NCI-H524 (cell line): ENCODE measurements at regions not wholly inside any gene's neighbourhood (a gene's known extent, or its start where the extent isn't known, plus 50 kb on each side); places are given as distances from the start of the nearest gene placed in this dataset.
A peak's percentile ranks its signal among the peaks of the same experiment; 100 is the strongest.
"Not testable (repeated sequence)": the region's sequence is repeated elsewhere in the genome, so short reads cannot be mapped to it uniquely, and the experiment has no call there.

Experiments used
- DNase-seq, 2 experiments: peaks; one replicate each; lab custom pipeline; 2025; lab: John Stamatoyannopoulos, UW

DNA sequence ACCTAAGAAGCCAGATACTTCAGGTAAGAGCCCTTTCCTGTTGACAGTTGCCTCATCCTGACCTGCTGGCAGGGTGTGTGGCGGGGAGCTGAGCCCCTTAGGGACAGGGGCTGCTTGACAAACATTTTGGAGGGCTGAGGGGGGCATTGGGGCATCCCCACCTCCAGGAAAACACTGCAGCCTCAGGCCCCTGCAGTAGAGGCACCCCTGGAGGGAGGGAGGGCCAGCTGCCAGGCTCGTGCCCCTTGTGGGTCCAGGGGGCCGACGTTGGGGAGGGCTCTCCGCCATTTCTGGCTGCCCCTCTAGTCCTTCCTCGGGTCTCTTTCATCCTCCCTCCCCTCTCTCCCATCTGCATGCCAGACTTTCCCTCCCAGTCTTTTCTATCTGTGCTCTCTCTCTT lies 177.3 kb downstream of the RPS24 start:
- DNase-seq: no peak

DNA sequence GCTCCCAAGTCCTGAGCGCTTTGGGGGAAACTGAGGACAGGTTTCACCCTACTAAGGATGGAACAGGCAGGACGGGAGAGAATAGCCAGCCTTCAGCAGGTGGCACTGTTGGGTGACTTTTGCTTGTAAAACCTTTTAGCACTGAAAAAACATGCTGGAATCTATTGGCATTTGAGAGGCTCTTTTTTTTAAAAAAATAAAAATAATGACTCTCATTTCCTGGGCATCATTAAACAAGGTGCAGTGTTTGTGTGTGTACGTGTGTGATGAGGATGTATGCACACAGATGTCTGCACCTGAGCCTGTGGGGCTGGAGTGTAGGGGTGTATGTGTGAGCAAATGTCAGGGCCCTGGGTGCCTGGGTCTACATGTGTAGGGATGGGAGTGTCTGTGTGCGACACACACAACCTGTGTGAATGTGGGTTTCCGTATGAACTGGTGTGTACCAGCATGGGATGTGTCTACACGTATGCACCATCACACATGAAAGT lies 177.9 kb downstream of the RPS24 start:
- peak; percentile 6 to 21 for DNase-seq

DNA sequence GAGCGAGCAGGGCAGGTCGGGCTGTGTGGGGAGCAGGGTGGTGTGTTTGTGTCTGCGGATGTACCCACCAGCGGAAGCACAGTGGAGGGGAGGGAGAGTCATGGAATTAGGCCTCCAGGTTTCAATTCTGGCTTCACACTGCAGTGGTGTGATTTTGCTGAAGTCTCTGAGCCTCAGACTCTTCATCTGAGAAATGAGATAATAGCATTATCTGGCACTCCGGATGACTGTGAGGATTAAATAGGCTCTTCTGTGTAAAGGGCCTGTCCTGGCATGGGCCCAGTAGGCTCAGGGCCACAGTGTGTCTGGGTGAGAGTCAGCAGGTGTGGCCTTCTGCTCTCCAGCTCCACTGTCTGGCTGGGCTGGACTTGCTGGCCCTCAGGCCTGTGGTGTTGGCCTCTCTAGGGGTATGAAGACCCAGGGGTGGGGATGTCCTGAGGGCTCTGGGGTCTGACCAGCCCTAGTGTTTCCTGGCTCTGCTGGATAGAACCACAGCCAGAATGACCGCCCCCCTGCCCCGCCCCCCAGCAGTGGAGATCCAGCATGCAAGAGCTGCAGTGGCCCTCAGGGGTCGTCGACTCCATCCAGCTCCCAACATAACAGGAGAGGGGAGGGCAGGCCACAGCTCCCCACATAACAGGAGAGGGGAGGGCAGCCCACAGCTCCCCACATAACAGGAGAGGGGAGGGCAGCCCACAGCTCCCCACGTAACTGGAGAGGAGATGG lies 178.6 kb downstream of the RPS24 start:
- peak; percentile 21 to 79 for DNase-seq

DNA sequence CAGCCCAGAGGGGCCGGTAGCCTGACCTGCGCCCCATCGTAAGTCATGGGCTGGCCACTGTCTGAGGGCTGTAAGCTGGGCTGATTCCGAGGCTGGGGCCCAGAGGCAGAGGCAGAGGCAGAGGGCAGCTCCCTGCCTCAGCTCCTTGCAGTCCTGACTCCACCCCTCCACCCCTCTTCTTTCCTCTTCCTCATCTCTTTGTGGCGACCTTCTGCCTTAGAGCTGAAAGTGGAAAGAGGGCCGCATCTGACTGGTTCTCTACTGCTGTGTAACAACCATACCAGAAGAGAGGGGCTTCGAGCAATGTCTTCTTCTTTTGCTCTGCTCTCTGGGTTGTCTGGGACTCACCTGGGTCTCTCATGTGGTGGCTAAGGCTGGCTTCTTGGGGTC lies 179.1 kb downstream of the RPS24 start:
- no peak for DNase-seq

DNA sequence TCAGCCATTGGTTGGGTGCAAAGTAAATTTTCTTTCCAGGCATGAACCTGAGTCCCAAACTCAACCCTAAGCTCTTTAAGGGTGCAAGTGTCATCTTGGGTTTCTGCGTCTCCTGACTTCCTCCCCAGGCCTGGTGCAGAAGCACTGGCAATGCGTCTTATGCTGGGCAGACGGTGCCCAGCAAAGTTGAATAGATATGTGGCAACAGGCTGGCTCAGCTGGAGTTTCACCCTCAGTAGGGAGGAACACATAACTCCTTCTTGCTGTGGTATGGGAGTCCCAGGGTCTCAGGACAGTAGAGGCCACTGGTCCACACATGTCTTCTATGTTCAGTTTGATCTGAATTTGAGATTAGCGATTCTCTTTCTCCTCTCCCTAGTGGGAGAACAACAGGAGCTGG lies 181.3 kb downstream of the RPS24 start:
- DNase-seq: no peak

DNA sequence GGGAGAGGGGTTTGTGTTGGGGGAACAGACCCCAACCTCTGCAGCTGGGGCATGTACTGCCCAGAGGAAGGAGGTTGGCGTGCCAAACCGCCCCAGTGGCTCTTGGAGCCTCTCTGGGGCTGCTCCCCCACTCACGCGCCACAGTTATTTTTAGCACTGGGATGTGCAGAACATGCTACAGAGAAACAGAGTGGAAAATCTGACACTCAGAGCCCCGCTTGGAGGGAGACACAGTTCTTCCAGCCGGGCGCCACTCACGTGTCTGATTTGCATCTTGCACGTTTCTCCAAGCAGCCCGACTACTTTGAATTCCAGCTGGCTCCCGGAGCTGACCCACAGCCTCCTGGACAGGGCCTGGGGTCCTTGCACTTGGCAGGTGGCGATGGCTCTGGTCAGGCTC lies 182.0 kb downstream of the RPS24 start:
- DNase-seq: no peak

DNA sequence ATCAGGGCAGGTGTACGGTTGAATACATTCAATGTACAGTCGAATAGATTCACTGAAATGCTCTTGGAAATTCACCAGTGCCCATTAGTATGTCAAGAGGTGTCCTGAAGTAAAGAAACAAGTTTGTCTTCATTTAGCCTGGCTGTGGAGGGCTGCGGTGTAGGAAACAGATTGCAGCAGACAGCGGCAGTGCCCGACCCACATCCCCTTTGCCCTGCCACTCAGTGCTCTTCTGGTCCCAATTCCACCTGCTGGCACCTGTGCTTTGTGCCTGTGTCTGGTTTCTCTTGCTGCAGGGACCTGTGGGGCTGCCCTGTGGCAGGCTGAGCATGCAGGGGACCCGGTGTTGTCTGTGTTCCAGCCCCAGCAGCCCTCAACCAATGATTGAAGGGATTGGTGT lies 183.7 kb downstream of the RPS24 start:
- no peak for DNase-seq

DNA sequence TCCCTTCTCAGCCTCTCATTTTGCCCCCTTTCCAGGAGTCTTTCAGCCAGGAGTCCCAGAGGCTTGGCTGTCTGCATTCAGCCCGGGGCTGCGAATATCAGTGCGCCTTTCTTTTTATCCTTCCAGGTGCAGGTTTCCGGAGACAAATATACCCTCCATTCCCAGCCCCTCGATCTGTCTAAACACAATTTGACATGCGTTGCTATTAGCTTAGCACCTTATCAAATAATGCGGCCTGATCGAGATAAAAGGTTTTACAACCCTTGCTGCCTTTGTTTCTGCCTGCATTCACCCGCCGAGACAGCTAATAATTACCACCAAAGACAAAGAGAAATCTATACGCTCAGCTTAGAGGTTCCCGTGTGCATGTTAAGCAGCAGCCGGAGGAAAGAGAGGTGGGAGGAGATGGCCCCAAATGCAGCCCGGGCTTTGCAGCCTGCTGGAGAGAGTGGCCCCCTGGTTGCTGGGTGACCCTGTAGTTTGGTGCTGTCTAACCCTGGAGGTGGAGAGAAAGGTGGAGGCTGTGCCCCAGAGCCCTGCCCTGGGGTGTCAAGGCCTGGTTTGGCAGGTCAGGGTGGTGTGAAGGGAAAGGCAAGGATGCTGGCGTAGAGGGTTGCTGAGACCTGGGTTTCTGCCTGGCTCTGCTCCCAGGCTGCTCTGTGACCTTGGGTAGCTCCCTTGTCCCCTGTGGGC lies 185.3 kb downstream of the RPS24 start:
- DNase-seq: no peak

DNA sequence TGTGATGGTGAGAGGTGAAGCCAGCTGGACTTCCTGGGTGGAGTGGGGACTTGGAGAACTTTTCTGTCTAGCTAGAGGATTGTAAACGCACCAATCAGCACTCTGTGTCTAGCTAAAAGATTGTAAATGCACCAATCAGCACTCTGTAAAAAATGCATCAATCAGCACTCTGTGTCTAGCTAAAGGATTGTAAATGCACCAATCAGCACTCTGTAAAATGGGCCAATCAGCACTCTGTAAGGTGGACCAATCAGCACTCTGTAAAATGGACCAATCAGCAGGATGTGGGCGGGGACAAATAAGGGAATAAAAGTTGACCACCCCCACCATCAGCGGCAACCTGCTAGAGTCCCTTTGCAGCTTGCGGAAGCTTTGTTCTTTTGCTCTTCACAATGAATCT lies 185.9 kb downstream of the RPS24 start:
- DNase-seq: not testable (repeated sequence)

DNA sequence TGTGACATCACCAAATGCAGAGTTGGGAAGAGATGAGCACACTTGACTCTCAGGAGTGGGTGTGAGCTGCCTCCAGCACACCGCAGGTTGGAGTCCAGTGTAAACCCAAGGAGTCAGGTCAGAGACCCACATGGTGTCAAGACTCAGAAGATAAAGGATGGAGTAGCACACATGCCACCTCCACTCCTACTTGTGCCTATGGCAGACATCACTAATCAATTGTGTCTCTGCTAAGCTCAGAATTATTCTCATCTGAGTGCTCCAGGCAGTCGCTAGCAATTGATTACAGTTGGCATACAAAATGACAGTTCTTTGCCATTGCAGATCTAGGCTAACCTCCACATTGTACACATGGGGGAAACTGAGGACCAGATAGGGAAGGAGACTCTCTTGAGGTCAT lies 187.1 kb downstream of the RPS24 start:
- DNase-seq: no peak

DNA sequence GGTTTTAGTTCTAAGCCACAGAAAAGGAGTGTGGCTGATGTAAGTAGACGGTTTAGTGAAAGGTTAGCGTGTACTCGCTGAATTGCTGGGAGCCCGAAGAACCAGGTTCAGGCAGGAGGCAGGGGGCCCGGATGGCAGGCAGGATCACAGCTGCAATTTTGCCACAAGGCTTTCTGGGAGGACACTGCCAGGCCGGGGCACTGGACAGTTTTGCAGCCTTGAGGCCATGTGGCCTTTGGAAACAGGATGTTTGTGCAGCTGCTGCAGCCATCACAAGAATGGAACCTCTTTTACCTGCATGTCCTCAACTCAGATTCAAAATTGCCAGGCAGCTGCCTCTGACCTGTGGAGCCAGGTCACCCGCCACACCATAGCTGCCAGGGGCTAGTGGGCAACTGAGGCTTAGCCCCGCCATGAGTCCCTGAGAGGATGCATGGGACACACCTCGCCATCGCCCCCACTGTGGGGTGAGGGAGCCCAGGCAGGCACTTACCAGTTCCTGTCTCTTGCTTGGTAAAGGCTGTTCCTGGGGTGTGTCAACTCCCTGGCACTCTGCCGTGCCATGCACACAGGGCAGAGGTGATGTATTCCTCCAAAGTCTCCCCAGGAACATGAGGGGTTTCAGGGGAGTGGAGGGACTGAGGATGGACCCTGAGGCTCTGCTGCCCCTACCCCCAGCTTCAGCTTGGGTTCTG lies 188.6 kb downstream of the RPS24 start:
- DNase-seq: no peak

DNA sequence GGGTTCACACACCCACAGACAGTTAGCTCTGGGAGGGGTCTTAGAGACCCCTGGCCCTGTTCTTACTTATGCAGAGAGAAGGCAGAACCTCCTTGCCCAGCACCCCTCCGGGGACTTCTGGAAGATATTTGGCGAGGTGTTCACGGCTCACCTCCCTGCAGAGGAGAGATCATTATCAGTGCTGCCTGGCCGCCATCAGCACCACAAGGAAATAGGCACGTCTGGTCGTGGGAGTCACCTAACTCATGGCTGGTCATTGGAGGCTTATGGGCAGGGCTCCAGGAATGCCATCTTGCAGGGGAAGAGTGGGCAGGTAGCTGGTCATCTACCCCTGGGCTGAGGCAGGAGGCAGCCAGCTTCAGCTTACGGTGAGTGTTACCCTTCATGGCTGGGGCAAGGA lies 189.4 kb downstream of the RPS24 start:
- DNase-seq: no peak

DNA sequence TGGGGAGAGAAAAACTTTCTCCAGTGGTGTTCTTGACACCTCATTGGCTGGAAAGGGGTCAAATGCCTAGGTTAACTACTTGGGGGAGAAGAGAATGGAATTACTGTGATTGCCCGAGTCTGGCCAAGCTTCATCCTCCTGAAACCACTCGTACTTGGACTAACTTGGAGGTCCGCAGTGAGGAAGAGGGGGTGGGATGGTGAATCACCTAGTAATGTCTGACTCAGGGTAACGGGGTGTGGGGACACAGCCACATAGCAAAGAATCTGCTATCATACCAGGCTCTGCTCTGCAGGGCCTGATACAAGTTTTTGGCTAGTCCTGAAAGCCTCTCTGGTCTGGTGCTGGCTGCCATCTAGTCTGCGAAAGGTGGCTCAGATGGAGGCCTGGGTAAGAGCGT lies 190.9 kb downstream of the RPS24 start:
- no peak for DNase-seq

DNA sequence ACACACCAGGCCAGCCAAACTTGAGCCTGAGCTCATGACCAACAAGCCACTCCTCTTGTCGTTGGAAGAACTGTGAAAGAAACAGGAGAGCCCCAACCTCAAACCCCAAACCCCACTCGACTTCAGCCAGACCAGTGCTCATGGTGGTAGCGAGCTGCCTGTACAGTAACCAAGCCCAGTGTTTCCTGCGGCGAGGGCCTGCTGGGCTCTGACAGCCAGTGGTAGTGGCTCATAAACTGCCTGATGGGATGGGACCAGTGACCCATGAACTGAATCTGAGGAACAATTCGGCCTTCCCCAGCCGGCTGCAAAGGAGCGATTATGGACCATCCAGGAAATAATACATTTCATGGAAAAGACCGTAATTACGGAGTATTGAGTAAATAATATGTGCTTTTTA lies 191.9 kb downstream of the RPS24 start:
- no peak for DNase-seq

DNA sequence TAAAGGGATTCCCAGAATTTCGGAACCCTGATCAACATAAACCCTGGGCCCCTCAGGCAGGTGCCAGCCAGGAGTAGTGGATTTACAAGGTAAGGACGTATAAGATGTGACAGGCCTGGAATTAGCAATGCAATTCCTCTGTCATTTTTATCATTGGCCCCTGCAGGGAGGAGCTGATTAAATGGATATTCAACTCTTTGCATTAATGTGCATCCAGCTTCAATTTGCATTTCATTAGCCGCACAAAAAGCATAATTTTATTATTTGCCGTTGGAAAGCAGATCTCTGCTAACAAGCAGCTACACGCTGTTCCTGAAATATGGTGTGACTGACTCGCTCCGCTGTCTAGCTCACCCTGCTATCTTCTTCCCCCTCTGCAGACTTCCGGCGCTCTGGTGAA lies 195.8 kb downstream of the RPS24 start:
- no peak for DNase-seq

DNA sequence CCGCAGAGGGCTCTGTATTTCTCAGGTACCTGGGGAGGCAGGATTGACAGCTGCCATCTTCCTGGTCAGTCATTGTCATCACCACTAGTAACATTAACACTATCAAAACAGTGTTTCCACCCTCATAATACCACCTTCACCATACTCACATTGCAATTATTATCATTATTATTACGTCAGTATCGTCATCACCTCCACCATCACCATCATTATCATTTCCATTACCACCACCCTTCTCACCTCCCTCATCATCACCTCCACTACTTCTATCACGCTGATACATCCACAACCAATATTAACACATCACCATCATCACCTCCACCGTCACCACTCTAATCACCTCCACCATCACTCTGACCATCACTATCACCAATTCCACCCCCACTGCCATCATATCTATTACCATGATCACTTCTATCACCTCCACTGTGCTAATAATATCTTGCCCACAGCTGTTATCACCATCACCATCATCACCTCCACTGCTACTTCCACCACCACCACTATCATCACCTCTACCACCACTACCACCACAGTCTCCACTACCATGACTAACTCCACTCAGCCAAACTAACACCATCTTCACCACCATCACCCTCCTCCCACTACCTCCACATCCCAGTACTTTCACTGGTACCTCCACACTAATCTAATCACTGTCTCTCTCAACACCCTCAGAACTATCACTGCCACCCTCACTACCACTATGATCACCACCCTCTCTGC lies 196.4 kb downstream of the RPS24 start:
- no peak for DNase-seq

DNA sequence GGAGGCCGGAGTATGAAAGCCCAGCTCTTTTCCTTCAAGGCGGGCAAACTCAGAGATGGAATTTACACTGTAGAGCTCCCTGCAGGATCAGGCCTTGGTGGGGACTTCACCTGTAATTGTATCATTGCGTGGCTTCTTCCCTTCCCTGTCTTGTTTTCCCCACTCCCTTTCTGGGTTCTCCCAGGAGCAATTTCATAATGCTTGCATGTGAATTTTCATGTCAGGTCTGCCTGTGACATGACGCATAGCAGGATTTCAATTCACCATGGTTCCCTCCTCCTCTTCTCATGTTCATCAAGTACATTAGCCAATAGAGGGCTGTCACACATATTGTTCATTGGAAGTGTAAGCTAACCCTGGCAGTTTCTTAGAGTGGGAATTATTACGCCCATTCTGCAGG lies 197.7 kb downstream of the RPS24 start:
- no peak for DNase-seq

DNA sequence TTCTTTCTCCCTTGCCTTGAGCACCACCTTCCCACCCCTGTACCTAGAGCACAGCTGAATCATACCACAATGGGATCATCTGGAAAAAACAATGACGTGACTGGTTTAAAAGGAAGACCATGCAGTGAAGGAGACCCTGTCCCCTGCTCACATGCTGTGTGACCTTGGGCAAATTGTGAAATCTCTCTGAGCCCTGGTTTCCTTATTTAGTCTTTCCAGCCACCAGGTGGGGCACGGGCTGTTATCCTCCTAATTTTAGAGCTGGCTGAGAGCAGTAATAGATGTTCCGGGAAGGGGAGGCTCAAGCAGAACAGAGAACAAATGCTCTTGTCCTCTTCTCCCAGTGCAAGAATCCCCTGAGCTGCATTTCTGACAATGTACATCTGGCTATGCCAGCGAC lies 198.3 kb downstream of the RPS24 start:
- DNase-seq: no peak

DNA sequence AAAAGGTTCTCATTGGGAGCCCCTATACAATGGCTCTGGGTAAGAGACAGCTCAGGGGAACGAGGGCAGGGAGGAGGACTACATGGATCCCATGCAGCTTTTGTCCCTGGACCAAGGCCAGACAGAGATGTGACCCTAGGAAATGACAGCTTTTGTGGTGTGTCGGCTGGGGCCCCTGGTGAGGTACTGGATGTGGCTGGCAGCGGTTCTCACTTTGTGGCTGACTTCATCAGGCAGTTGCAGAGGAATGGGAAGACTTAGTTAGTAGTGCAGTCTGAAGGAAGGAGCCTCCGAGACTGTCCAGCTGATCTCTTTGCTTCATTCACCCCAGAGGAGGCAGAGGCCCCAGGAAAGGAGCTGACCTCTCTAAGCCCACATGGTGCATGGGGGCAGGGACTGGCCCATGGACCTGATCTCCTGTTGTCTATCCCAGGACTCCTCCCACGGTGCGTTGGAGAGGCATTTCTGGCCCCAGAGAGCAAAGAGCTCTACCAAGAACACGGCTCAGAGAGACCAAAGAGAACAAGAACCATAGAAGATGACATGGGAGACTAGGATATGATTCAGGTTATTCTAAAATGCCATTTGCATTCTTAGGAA lies 202.9 kb downstream of the RPS24 start:
- no peak for DNase-seq

DNA sequence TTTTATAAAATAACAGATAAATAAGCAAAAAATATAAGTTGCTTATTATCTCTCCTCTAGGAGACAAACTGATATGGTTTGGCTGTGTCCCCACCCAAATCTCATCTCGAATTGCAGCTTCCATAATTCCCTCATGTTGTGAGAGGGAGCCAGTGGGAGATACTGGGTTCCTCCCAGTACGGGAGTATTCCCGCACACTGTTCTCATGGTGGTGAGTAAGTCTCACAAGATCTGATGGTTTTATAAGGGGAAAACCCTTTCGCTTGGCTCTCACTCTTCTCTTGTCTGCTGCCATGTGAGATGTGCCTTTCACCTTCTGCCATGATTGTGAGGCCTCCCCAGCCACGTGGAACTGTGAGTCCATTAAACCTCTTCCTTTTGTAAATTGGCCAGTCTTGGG lies 204.3 kb downstream of the RPS24 start:
- not testable (repeated sequence) for DNase-seq

DNA sequence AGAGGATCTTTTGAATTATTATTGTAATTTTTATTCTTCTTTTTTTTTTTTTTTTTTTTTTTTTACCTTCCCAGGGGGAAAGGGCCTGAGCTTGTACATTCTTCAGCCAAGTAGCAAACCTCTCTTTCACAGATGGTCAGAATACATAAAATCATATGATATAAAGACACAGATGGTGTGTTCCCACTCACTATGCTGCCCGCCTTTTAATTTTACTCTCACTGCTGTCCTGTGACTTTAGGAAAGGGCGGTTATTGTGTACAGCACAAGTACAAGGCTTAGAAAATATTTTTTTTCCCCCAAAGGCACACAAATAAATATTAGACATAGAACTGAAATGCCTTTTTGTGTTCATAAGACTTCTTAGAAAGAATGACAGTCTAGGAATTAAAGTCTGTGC lies 213.6 kb downstream of the RPS24 start:
- DNase-seq: peak in 1 of 2 experiments; percentile 63

DNA sequence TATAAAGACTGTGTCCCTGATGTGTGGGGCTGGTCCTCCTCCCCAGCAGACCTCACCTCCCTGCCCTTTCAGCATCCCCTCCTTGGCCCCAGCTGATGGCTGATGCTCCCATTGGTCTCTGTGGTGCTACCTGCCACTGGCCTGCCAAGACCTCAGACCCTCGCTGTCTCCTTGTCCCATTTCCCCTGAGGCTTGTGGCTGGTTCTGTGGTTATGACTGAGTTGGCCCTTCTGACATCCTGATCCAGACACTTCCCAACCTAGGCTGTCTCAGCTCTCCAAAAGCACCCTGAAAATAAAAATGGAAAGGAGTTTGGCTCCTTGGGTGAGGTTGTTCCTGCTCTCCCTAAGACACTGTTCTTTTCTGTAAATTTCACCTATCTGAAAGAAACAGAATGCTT lies 214.2 kb downstream of the RPS24 start:
- no peak for DNase-seq
